Liver (tissue), 8 donors: ENCODE measurements at regions not wholly inside any gene's neighbourhood (a gene's known extent, or its start where the extent isn't known, plus 50 kb on each side); places are given as distances from the start of the nearest gene placed in this dataset.

Source experiments
- DNase-seq: peaks from one replicate; pipeline ENCODE4 v3.0.0-alpha.2; 2017; ENCODE audit warnings: low spot score
- H3K27ac ChIP-seq, 2 donors: one replicate each; pipeline ENCODE4 v1.7.0; 2013; ENCODE audit warnings: inconsistent platforms in 2 of 2, low read length in 2 of 2, control low read depth in 1 of 2, low read depth in 1 of 2, mild to moderate bottlenecking in 1 of 2
- H3K27me3 ChIP-seq, 4 donors: one replicate each; pipeline versions ENCODE4 v1.6.1 to v1.7.0; 2013; ENCODE audit warnings: low read length in 3 of 4, inconsistent platforms in 1 of 4, mild to moderate bottlenecking in 1 of 4, moderate library complexity in 1 of 4; ENCODE audit not compliant: control insufficient read depth in 4 of 4, insufficient read depth in 4 of 4
- H3K36me3 ChIP-seq, 4 donors: one replicate each; pipeline versions ENCODE4 v1.6.1 to v1.7.0; 2013; ENCODE audit warnings: low read length in 3 of 4, mild to moderate bottlenecking in 3 of 4, low read depth in 1 of 4, moderate library complexity in 1 of 4; ENCODE audit not compliant: control insufficient read depth in 4 of 4, insufficient read depth in 3 of 4
- H3K4me1 ChIP-seq, 4 donors: one replicate each; pipeline versions ENCODE4 v1.6.1 to v1.7.0; 2013; ENCODE audit warnings: low read length in 3 of 4, mild to moderate bottlenecking in 3 of 4, moderate library complexity in 1 of 4; ENCODE audit not compliant: control insufficient read depth in 4 of 4, insufficient read depth in 4 of 4
- H3K4me3 ChIP-seq, 3 donors: one replicate each; pipeline versions ENCODE4 v1.6.1 to v1.7.0; 2013; ENCODE audit warnings: low read length in 3 of 3, control low read depth in 1 of 3, low read depth in 1 of 3, mild to moderate bottlenecking in 1 of 3
- H3K9ac ChIP-seq, 2 donors: one replicate each; pipeline ENCODE4 v1.7.0; 2013; ENCODE audit warnings: low read length in 2 of 2, mild to moderate bottlenecking in 2 of 2, moderate library complexity in 2 of 2, control low read depth in 1 of 2, low read depth in 1 of 2
- H3K9me3 ChIP-seq, 4 donors: one replicate each; pipeline versions ENCODE4 v1.6.1 to v1.7.0; 2013; ENCODE audit warnings: low read length in 3 of 4; ENCODE audit not compliant: control insufficient read depth in 4 of 4
- ATF3 ChIP-seq: IDR thresholded peaks from 2 replicates; pipeline ENCODE4 v1.6.1; 2016; ENCODE audit warnings: antibody characterized with exemption
- EGR1 ChIP-seq, 2 donors: IDR thresholded peaks; 2 replicates each; pipeline ENCODE4 v1.6.1; 2016 to 2018; ENCODE audit warnings: antibody characterized with exemption in 2 of 2, low read depth in 2 of 2
- FOXA1 ChIP-seq: IDR thresholded peaks from 2 replicates; pipeline ENCODE4 v1.6.1; 2016; ENCODE audit warnings: antibody characterized with exemption
- FOXA2 ChIP-seq: IDR thresholded peaks from 2 replicates; pipeline ENCODE4 v1.6.1; 2016; ENCODE audit warnings: antibody characterized with exemption
- GABPA ChIP-seq, 2 donors: IDR thresholded peaks in 1 of 2; conservative IDR thresholded peaks in 1 of 2; 2 replicates each; pipeline ENCODE4 v1.6.1; 2016; ENCODE audit warnings: antibody characterized with exemption in 2 of 2, mild to moderate bottlenecking in 1 of 2, moderate library complexity in 1 of 2
- HNF4A ChIP-seq, 2 donors: conservative IDR thresholded peaks; 2 replicates each; pipeline ENCODE4 v1.6.1; 2016; ENCODE audit warnings: antibody characterized with exemption in 2 of 2, mild to moderate bottlenecking in 2 of 2
- HNF4G ChIP-seq: IDR thresholded peaks from 2 replicates; pipeline ENCODE4 v1.6.1; 2016; ENCODE audit warnings: antibody characterized with exemption
- NR2F2 ChIP-seq: IDR thresholded peaks from 2 replicates; pipeline ENCODE4 v1.6.1; 2016; ENCODE audit warnings: antibody characterized with exemption
- RAD21 ChIP-seq, 2 donors: IDR thresholded peaks; 2 replicates each; pipeline ENCODE4 v1.6.1; 2016; ENCODE audit warnings: antibody characterized with exemption in 2 of 2, mild to moderate bottlenecking in 2 of 2
- RXRA ChIP-seq, 2 donors: IDR thresholded peaks; 2 replicates each; pipeline ENCODE4 v1.6.1; 2017 to 2018; ENCODE audit warnings: antibody characterized with exemption in 2 of 2, mild to moderate bottlenecking in 1 of 2
- SP1 ChIP-seq: IDR thresholded peaks from 2 replicates; pipeline ENCODE4 v1.6.1; 2018; ENCODE audit warnings: antibody characterized with exemption, mild to moderate bottlenecking
- TAF1 ChIP-seq: conservative IDR thresholded peaks from 2 replicates; pipeline ENCODE4 v1.6.1; 2016; ENCODE audit warnings: antibody characterized with exemption, mild to moderate bottlenecking
- YY1 ChIP-seq: IDR thresholded peaks from 2 replicates; pipeline ENCODE4 v1.6.1; 2016; ENCODE audit warnings: antibody characterized with exemption, mild to moderate bottlenecking
- WGBS: extraction: QIAGEN DNeasy Blood & Tissue Kit; methylation state at CpG from one replicate; pipeline ENCODE4 v1.1.7; 2013; 5-methylcytosine and 5-hydroxymethylcytosine counted together
- TF ChIP-seq, protein P1 (sequence below): fragments of 150-350 bp; IDR thresholded peaks from 2 replicates; pipeline ENCODE4 v1.5.1; 2017; ENCODE audit warnings: improper control_type of control experiment, low read depth, low read length; ENCODE audit not compliant: missing input control
- TF ChIP-seq, protein P2 (sequence below): IDR thresholded peaks from 2 replicates; pipeline ENCODE4 v1.6.1; 2016; ENCODE audit warnings: antibody characterized with exemption, mild to moderate bottlenecking
- donor health status: healthy.
- donor health status: healthy.
- donor health status: healthy.
- donor health status: healthy.
- donor health status: healthy.

GRCh38 chr16:82323171-82323570 lies 153.1 kb upstream of the MPHOSPH6 start:
- H3K9ac ChIP-seq, result no peak overlapping the region
- no peaks in the 10 kb centered on the region for H3K4me1 ChIP-seq
- 97% methylated on average over 2 of the region's 2 CpGs for WGBS
- no peaks in the 10 kb centered on the region for H3K27me3 ChIP-seq
- H3K9me3 ChIP-seq, result peaks cover 0 to 20% (median 0%) of the 10 kb centered on the region in 4 donors
- no peak for TF ChIP-seq YY1
- TF ChIP-seq RAD21 (IDR thresholded peaks at IDR 0.05), result no peak
- TF ChIP-seq RXRA (IDR thresholded peaks at IDR 0.05), result no peak
- TF ChIP-seq SP1, result no peak
- TF ChIP-seq HNF4A (conservative IDR thresholded peaks at IDR 0.05), result no peak
- no peak for TF ChIP-seq FOXA1
- TF ChIP-seq ATF3, result no peak
- no peak for TF ChIP-seq FOXA2
- no peak for TF ChIP-seq EGR1 (IDR thresholded peaks at IDR 0.05; ENCODE audit: low read depth in 2 of 2)
- TF ChIP-seq, protein P1, sequence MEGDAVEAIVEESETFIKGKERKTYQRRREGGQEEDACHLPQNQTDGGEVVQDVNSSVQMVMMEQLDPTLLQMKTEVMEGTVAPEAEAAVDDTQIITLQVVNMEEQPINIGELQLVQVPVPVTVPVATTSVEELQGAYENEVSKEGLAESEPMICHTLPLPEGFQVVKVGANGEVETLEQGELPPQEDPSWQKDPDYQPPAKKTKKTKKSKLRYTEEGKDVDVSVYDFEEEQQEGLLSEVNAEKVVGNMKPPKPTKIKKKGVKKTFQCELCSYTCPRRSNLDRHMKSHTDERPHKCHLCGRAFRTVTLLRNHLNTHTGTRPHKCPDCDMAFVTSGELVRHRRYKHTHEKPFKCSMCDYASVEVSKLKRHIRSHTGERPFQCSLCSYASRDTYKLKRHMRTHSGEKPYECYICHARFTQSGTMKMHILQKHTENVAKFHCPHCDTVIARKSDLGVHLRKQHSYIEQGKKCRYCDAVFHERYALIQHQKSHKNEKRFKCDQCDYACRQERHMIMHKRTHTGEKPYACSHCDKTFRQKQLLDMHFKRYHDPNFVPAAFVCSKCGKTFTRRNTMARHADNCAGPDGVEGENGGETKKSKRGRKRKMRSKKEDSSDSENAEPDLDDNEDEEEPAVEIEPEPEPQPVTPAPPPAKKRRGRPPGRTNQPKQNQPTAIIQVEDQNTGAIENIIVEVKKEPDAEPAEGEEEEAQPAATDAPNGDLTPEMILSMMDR, result no peak
- no peak for TF ChIP-seq GABPA (IDR thresholded peaks at IDR 0.05 in 1 of 2, conservative IDR thresholded peaks at IDR 0.05 in 1 of 2)
- TF ChIP-seq NR2F2, result no peak
- no peak for TF ChIP-seq TAF1
- TF ChIP-seq HNF4G, result no peak
- no peak overlapping the region for H3K4me3 ChIP-seq
- DNase-seq, result no peak
- no peaks in the 10 kb centered on the region for H3K36me3 ChIP-seq
- no peak overlapping the region for H3K27ac ChIP-seq

DNA sequence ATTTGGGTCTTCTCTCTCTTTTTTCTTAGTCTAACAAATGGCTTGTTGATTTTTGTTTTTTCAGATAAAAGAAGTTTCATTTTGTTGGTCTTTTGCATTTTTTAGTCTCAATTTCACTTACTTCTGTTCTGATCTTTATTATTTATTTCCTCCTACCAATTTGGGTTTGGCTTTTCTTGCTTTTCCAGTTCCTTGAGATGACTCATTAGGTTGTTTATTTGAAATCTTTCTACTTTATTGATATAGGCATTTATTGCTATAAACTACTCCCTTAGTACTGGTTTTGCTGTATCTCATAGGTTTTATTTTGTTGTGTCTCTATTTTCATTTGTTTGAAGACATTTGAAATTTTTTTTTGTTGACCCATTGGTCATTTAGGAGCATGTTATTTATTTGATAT lies 152.2 kb upstream of the MPHOSPH6 start:
- no peaks in the 10 kb centered on the region for H3K36me3 ChIP-seq
- H3K27me3 ChIP-seq, result no peaks in the 10 kb centered on the region
- DNase-seq, result no peak
- no peak overlapping the region for H3K27ac ChIP-seq
- no peak overlapping the region for H3K9ac ChIP-seq
- TF ChIP-seq, protein P1, result no peak
- TF ChIP-seq TAF1 (no peak), HNF4A (conservative IDR thresholded peaks at IDR 0.05) (no peak), HNF4G (no peak), YY1 (no peak), RAD21 (IDR thresholded peaks at IDR 0.05) (no peak), ATF3 (no peak)
- TF ChIP-seq, protein P2, sequence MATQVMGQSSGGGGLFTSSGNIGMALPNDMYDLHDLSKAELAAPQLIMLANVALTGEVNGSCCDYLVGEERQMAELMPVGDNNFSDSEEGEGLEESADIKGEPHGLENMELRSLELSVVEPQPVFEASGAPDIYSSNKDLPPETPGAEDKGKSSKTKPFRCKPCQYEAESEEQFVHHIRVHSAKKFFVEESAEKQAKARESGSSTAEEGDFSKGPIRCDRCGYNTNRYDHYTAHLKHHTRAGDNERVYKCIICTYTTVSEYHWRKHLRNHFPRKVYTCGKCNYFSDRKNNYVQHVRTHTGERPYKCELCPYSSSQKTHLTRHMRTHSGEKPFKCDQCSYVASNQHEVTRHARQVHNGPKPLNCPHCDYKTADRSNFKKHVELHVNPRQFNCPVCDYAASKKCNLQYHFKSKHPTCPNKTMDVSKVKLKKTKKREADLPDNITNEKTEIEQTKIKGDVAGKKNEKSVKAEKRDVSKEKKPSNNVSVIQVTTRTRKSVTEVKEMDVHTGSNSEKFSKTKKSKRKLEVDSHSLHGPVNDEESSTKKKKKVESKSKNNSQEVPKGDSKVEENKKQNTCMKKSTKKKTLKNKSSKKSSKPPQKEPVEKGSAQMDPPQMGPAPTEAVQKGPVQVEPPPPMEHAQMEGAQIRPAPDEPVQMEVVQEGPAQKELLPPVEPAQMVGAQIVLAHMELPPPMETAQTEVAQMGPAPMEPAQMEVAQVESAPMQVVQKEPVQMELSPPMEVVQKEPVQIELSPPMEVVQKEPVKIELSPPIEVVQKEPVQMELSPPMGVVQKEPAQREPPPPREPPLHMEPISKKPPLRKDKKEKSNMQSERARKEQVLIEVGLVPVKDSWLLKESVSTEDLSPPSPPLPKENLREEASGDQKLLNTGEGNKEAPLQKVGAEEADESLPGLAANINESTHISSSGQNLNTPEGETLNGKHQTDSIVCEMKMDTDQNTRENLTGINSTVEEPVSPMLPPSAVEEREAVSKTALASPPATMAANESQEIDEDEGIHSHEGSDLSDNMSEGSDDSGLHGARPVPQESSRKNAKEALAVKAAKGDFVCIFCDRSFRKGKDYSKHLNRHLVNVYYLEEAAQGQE, result no peak
- peaks cover 0 to 5% (median 0%) of the 10 kb centered on the region in 4 donors for H3K4me1 ChIP-seq
- no peak overlapping the region for H3K4me3 ChIP-seq
- H3K9me3 ChIP-seq, result peaks cover 0 to 20% (median 0%) of the 10 kb centered on the region in 4 donors
